ENCODE measurements at regions not wholly inside any gene's neighbourhood (a gene's known extent, or its start where the extent isn't known, plus 50 kb on each side); places are given as distances from the start of the nearest gene placed in this dataset.

DNA sequence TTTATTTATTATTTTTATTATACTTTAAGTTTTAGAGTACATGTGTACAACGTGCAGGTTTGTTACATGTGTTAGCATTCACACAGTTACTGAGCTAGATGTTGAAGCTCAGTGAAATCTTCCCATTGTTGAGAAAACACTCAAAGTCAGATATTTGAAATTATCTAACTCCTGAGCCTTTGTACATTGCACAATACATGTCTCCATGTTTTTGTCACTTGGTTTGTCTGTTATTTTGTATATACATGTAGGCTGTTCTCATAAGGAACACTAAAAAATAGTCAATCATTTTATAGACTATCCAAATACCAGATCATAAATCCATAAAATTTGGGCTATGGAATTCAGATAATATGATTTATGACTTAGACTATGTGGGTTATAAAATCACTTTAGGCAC is 1126.5 kb downstream of the NSUN3 start:
- DNase-seq: no peak
- intact Hi-C loops (cut with DNase I): no loop called here
- TF ChIP-seq, protein P1, sequence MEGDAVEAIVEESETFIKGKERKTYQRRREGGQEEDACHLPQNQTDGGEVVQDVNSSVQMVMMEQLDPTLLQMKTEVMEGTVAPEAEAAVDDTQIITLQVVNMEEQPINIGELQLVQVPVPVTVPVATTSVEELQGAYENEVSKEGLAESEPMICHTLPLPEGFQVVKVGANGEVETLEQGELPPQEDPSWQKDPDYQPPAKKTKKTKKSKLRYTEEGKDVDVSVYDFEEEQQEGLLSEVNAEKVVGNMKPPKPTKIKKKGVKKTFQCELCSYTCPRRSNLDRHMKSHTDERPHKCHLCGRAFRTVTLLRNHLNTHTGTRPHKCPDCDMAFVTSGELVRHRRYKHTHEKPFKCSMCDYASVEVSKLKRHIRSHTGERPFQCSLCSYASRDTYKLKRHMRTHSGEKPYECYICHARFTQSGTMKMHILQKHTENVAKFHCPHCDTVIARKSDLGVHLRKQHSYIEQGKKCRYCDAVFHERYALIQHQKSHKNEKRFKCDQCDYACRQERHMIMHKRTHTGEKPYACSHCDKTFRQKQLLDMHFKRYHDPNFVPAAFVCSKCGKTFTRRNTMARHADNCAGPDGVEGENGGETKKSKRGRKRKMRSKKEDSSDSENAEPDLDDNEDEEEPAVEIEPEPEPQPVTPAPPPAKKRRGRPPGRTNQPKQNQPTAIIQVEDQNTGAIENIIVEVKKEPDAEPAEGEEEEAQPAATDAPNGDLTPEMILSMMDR (IDR thresholded peaks at IDR 0.05): no peak

DNA sequence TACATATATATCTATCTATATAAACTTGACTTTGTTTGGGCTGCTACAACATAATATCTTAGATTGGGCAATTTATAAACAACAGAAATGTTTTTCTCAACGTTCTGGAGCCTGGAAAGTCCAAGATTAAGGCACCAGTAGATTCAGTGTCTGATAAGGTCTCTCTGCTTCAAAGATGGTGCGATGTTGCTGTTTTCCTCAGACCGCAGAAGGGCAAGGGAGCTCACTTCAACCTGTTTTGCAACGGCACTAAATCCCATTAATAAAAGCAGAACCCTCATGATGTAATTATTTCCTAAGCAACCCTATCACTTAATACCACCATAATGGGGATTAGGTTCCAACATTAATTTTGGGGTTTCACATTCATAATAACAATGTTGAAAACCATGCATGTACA is 1134.8 kb downstream of the NSUN3 start:
- intact Hi-C loops (cut with DNase I): no loop called here
- Histone ChIP-seq H3K27me3 (no peaks in the 10 kb centered on the region), H3K36me3 (no peaks in the 10 kb centered on the region), H3K9me3 (no peaks in the 10 kb centered on the region), H3K9ac (ENCODE audit: low read depth in 2 of 2, low read length in 2 of 2) (no peak overlapping the region), H3K4me3 (no peak overlapping the region), H3K4me1 (no peaks in the 10 kb centered on the region), H3K27ac (no peak overlapping the region)
- TF ChIP-seq, protein P1 (IDR thresholded peaks at IDR 0.05): no peak
- no peak for DNase-seq

More for the DNA sequence above, 1126.5 kb downstream of the NSUN3 start:
- Histone ChIP-seq H3K9me3 (no peaks in the 10 kb centered on the region), H3K4me3 (no peak overlapping the region), H3K9ac (ENCODE audit: low read depth in 2 of 2, low read length in 2 of 2) (no peak overlapping the region), H3K27me3 (no peaks in the 10 kb centered on the region), H3K4me1 (no peaks in the 10 kb centered on the region), H3K36me3 (no peaks in the 10 kb centered on the region), H3K27ac (no peak overlapping the region)

DNA sequence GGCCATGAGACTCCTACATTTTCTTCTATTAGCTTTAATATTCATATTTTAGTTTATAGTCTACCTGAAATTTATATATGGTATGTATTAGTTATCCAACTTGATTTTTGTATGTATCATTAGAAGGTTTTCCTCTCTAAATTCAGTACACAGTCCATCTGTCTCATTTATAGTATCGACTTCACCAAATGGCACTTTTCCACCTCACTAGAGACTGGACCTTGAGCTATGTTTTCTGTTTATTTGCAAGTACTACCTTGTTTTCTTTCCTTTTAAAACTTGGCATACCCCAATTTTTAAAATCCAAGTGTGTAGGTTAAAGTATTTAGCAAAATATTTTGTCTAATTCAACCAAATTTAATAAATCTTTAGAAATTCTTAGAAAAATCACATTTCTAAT is 1137.5 kb downstream of the NSUN3 start:
- H3K9ac ChIP-seq (ENCODE audit: low read depth in 2 of 2, low read length in 2 of 2): no peak overlapping the region
- no peak for DNase-seq
- no peak overlapping the region for H3K4me3 ChIP-seq
- H3K36me3 ChIP-seq: no peaks in the 10 kb centered on the region
- intact Hi-C loops (cut with DNase I): no loop called here
- no peak overlapping the region for H3K27ac ChIP-seq
- no peaks in the 10 kb centered on the region for H3K9me3 ChIP-seq
- no peaks in the 10 kb centered on the region for H3K4me1 ChIP-seq
- TF ChIP-seq, protein P1 (IDR thresholded peaks at IDR 0.05): no peak
- H3K27me3 ChIP-seq: no peaks in the 10 kb centered on the region

DNA sequence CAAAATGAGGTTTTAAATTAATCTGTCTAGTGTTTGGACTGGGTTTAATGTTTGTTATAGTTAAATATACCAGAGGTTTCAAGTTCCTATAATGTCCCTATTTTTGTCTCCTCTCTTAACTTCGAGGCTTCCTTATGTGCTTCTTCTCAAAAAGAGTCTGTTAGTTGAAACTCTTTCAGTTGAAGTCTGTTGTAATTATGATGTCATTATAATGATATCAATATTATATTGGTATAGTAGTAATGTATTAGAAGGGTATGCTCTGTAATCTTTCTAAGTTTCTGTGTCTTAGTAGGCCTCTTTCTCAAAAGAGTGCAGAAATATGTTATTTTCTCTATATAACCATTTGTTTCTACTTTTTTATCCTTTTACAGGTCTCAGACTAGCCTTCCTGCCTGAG is 1148.0 kb downstream of the NSUN3 start:
- no peaks in the 10 kb centered on the region for H3K4me1 ChIP-seq
- no peak overlapping the region for H3K4me3 ChIP-seq
- H3K9ac ChIP-seq (ENCODE audit: low read depth in 2 of 2, low read length in 2 of 2): no peak overlapping the region
- no peaks in the 10 kb centered on the region for H3K9me3 ChIP-seq
- H3K27ac ChIP-seq: no peak overlapping the region
- H3K27me3 ChIP-seq: no peaks in the 10 kb centered on the region
- intact Hi-C loops (cut with DNase I): no loop called here
- no peak for DNase-seq
- TF ChIP-seq, protein P1 (IDR thresholded peaks at IDR 0.05): no peak
- H3K36me3 ChIP-seq: no peaks in the 10 kb centered on the region

DNA sequence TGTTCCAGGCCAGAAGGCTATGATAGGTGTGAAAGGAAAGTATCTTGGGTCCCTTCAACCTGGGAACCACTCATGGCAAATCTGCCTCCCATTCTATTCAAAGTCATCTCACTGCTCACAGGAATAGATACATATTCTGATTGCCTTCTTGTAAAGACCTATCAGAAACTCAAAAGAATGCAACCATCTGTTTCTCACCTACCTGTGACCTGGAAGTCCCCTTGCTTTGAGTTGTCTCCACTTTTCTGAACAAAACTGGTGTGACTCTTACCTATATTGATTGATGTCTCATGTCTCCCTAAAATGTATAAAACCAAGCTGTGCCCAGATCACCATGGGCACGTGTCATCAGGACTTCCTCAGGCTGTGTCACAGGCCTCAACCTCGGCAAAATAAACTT is 1149.3 kb downstream of the NSUN3 start:
- Histone ChIP-seq H3K27me3 (no peaks in the 10 kb centered on the region), H3K9ac (ENCODE audit: low read depth in 2 of 2, low read length in 2 of 2) (no peak overlapping the region), H3K36me3 (no peaks in the 10 kb centered on the region), H3K27ac (no peak overlapping the region), H3K4me1 (no peaks in the 10 kb centered on the region), H3K4me3 (no peak overlapping the region), H3K9me3 (no peaks in the 10 kb centered on the region)
- DNase-seq: no peak
- TF ChIP-seq, protein P1 (IDR thresholded peaks at IDR 0.05): no peak
- intact Hi-C loops (cut with DNase I): no loop called here
